ENCODE measurements at regions not wholly inside any gene's neighbourhood (a gene's known extent, or its start where the extent isn't known, plus 50 kb on each side); places are given as distances from the start of the nearest gene placed in this dataset.
"Not testable (repeated sequence)": the region's sequence is repeated elsewhere in the genome, so short reads cannot be mapped to it uniquely, and the experiment has no call there.

- not testable (repeated sequence) for DNase-seq (ENCODE audit: low spot score)
Measured at GRCh38 chr7:149930374-149931068, 56.8 kb downstream of the ATP6V0E2 start.

GRCh38 chr7:149933776-149934175 is 60.0 kb downstream of the ATP6V0E2 start:
- not testable (repeated sequence) for DNase-seq (ENCODE audit: low spot score)

GRCh38 chr7:149947346-149947745 is 73.6 kb downstream of the ATP6V0E2 start:
- DNase-seq (ENCODE audit: low spot score): not testable (repeated sequence)

GRCh38 chr7:149948444-149948843 is 74.7 kb downstream of the ATP6V0E2 start:
- not testable (repeated sequence) for DNase-seq (ENCODE audit: low spot score)

GRCh38 chr7:149949863-149950577 is 76.3 kb downstream of the ATP6V0E2 start:
- DNase-seq (ENCODE audit: low spot score): not testable (repeated sequence)

- DNase-seq (ENCODE audit: low spot score): not testable (repeated sequence)
Measured at GRCh38 chr7:149950578-149950924, 76.8 kb downstream of the ATP6V0E2 start.

- DNase-seq (ENCODE audit: low spot score): not testable (repeated sequence)
Measured at GRCh38 chr7:149951579-149951978, 77.8 kb downstream of the ATP6V0E2 start.

- not testable (repeated sequence) for DNase-seq (ENCODE audit: low spot score)
Measured at GRCh38 chr7:149958880-149959279, 85.1 kb downstream of the ATP6V0E2 start.

- not testable (repeated sequence) for DNase-seq (ENCODE audit: low spot score)
Measured at GRCh38 chr7:149960863-149961262, 87.1 kb downstream of the ATP6V0E2 start.

- not testable (repeated sequence) for DNase-seq (ENCODE audit: low spot score)
Measured at GRCh38 chr7:149961878-149962277, 88.1 kb downstream of the ATP6V0E2 start.

GRCh38 chr7:149962685-149963319 is 89.0 kb downstream of the ATP6V0E2 start:
- not testable (repeated sequence) for DNase-seq (ENCODE audit: low spot score)

GRCh38 chr7:149963985-149964384 is 90.2 kb downstream of the ATP6V0E2 start:
- DNase-seq (ENCODE audit: low spot score): not testable (repeated sequence)

GRCh38 chr7:149966444-149966843 is 92.7 kb downstream of the ATP6V0E2 start:
- DNase-seq (ENCODE audit: low spot score): not testable (repeated sequence)

- not testable (repeated sequence) for DNase-seq (ENCODE audit: low spot score)
Measured at GRCh38 chr7:149972977-149973376, 99.2 kb downstream of the ATP6V0E2 start.

- DNase-seq (ENCODE audit: low spot score): not testable (repeated sequence)
Measured at GRCh38 chr7:149973681-149974080, 99.9 kb downstream of the ATP6V0E2 start.

GRCh38 chr7:149975608-149976007 is 101.8 kb downstream of the ATP6V0E2 start:
- DNase-seq (ENCODE audit: low spot score): not testable (repeated sequence)

- not testable (repeated sequence) for DNase-seq (ENCODE audit: low spot score)
Measured at GRCh38 chr7:149978537-149978936, 104.8 kb downstream of the ATP6V0E2 start.

- not testable (repeated sequence) for DNase-seq (ENCODE audit: low spot score)
Measured at GRCh38 chr7:149978944-149979343, 105.2 kb downstream of the ATP6V0E2 start.

- not testable (repeated sequence) for DNase-seq (ENCODE audit: low spot score)
Measured at GRCh38 chr7:149982537-149983112, 108.9 kb downstream of the ATP6V0E2 start.

- not testable (repeated sequence) for DNase-seq (ENCODE audit: low spot score)
Measured at GRCh38 chr7:149986866-149987265, 113.1 kb downstream of the ATP6V0E2 start.

- DNase-seq (ENCODE audit: low spot score): not testable (repeated sequence)
Measured at GRCh38 chr7:149991652-149992302, 118.0 kb downstream of the ATP6V0E2 start.

- not testable (repeated sequence) for DNase-seq (ENCODE audit: low spot score)
Measured at GRCh38 chr7:149992366-149992765, 118.6 kb downstream of the ATP6V0E2 start.
